Testis (tissue), 2 donors: ENCODE measurements at regions not wholly inside any gene's neighbourhood (a gene's known extent, or its start where the extent isn't known, plus 50 kb on each side); places are given as distances from the start of the nearest gene placed in this dataset.

Experiments used
- DNase-seq: peaks from one replicate; pipeline ENCODE4 v3.0.0-alpha.2; 2019
- H3K27ac ChIP-seq, 2 donors: fragments of 200-600 bp; sonication (generic); one replicate each; pipeline ENCODE4 v1.5.1; 2019
- H3K27me3 ChIP-seq: fragments of 200-600 bp; sonication (generic); one replicate; pipeline ENCODE4 v1.5.1; 2019
- H3K36me3 ChIP-seq: fragments of 200-600 bp; sonication (generic); one replicate; pipeline ENCODE4 v1.5.1; 2017; ENCODE audit warnings: low read depth; ENCODE audit errors: missing control alignments
- H3K4me1 ChIP-seq: fragments of 200-600 bp; sonication (generic); one replicate; pipeline ENCODE4 v1.5.1; 2019
- H3K4me3 ChIP-seq, 2 donors: fragments of 200-600 bp; sonication (generic); one replicate each; pipeline ENCODE4 v1.5.1; 2017 to 2019
- H3K9me3 ChIP-seq: fragments of 200-600 bp; sonication (generic); one replicate; pipeline ENCODE4 v1.5.1; 2017
- CTCF ChIP-seq, 3 experiments: fragments of 450-650 bp in 2 of 3; fragments of 200-600 bp in 1 of 3; sonication (generic) in 1 of 3; IDR thresholded peaks; one replicate each; pipeline ENCODE4 v1.5.1; 2016 to 2019; ENCODE audit warnings: antibody characterized with exemption in 3 of 3, mild to moderate bottlenecking in 2 of 3, moderate library complexity in 1 of 3
- POLR2A ChIP-seq: fragments of 450-650 bp; IDR thresholded peaks from one replicate; pipeline ENCODE4 v1.6.1; 2017; ENCODE audit warnings: antibody characterized with exemption, mild to moderate bottlenecking, moderate library complexity
- WGBS, 2 donors: methylation state at CpG; one replicate each; pipeline ENCODE4 v1.1.5; 2018; 5-methylcytosine and 5-hydroxymethylcytosine counted together
- intact Hi-C: fragments of 100-400 bp; cut with DNase I; formaldehyde crosslinking; loops from one replicate; pipeline ENCODE4 v1.15.1; 2023; ENCODE audit warnings: low total_unique reads

- no peak for DNase-seq
- Histone ChIP-seq H3K9me3 (no peaks in the 10 kb centered on the region), H3K27ac (no peak overlapping the region), H3K4me1 (no peaks in the 10 kb centered on the region), H3K4me3 (no peak overlapping the region), H3K36me3 (no peaks in the 10 kb centered on the region), H3K27me3 (no peaks in the 10 kb centered on the region)
- TF ChIP-seq POLR2A: no peak
- TF ChIP-seq CTCF (IDR thresholded peaks at IDR 0.05): no peak
- 70 to 87% methylated on average over 2 of the region's 2 CpGs for WGBS, 2 donors
- intact Hi-C loops: no loop called here
Observed at GRCh38 chr6:74466572-74466971, 739.3 kb downstream of the COL12A1 start.

- Histone ChIP-seq H3K4me3 (no peak overlapping the region), H3K4me1 (no peaks in the 10 kb centered on the region), H3K27me3 (no peaks in the 10 kb centered on the region), H3K9me3 (no peaks in the 10 kb centered on the region), H3K27ac (no peak overlapping the region), H3K36me3 (no peaks in the 10 kb centered on the region)
- no peak for DNase-seq
- TF ChIP-seq CTCF (IDR thresholded peaks at IDR 0.05) (no peak), POLR2A (no peak)
- 75 to 86% methylated on average over 7 of the region's 7 CpGs for WGBS, 2 donors
- intact Hi-C loops: no loop called here
Observed at GRCh38 chr6:74459260-74459659, 746.6 kb downstream of the COL12A1 start.

DNA sequence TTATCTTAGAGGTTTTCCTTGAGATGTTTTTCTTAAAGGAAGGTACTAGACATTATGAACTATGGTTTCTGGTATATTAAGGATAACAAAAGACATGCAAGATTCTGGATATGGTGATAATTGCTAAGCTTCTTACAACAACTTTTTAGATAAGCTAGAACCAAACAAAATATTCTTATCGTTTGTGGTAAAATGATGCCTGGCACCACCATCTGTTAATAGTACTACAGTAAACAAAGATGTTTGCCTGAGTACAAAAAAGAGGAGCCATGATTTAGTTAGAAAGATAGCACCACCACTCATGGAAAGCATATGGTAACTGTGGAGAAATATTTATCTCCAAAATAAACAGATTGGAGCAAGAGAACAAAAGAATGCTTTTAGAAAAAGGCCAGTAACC is 747.3 kb downstream of the COL12A1 start:
- 23 to 43% methylated on average over 1 of the region's 1 CpG for WGBS, 2 donors
- TF ChIP-seq POLR2A (no peak), CTCF (IDR thresholded peaks at IDR 0.05) (no peak)
- H3K36me3 ChIP-seq: no peaks in the 10 kb centered on the region
- no peak overlapping the region for H3K4me3 ChIP-seq
- H3K4me1 ChIP-seq: no peaks in the 10 kb centered on the region
- H3K27ac ChIP-seq: no peak overlapping the region
- H3K9me3 ChIP-seq: no peaks in the 10 kb centered on the region
- no peaks in the 10 kb centered on the region for H3K27me3 ChIP-seq
- intact Hi-C loops: no loop called here
- no peak for DNase-seq

DNA sequence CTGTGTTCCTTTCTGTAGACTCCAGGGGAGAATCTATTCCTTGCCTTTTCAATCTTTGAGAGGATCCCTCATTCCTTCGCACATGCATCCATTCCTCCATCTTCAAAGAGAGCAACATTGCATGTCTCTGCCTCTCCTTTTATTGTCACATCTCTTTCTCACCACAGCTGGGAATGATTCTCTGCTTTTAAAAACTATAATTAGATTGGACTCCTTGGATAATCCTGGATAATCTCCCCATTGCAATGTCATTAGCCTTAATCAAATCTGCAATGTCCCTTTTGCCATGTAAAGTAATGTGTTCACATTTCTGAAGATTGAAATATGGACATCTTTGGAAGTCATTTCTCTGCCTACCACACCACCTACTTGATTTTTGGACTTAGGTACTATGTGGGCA is 750.1 kb downstream of the COL12A1 start:
- Histone ChIP-seq H3K27ac (no peak overlapping the region), H3K9me3 (no peaks in the 10 kb centered on the region), H3K4me3 (no peak overlapping the region), H3K36me3 (no peaks in the 10 kb centered on the region), H3K4me1 (no peaks in the 10 kb centered on the region), H3K27me3 (no peaks in the 10 kb centered on the region)
- TF ChIP-seq POLR2A (no peak), CTCF (IDR thresholded peaks at IDR 0.05) (no peak)
- no peak for DNase-seq
- WGBS, 2 donors: 76 to 94% methylated on average over 1 of the region's 1 CpG
- intact Hi-C loops: no loop called here

GRCh38 chr6:74451953-74452352 is 753.9 kb downstream of the COL12A1 start:
- Histone ChIP-seq H3K4me3 (no peak overlapping the region), H3K27ac (no peak overlapping the region), H3K27me3 (no peaks in the 10 kb centered on the region), H3K4me1 (no peaks in the 10 kb centered on the region), H3K9me3 (no peaks in the 10 kb centered on the region), H3K36me3 (no peaks in the 10 kb centered on the region)
- no peak for DNase-seq
- TF ChIP-seq POLR2A (no peak), CTCF (IDR thresholded peaks at IDR 0.05) (no peak)
- intact Hi-C loops: no loop called here
- 52 to 63% methylated on average over 4 to 5 of the region's 5 CpGs for WGBS, 2 donors
